ENCODE measurements at regions not wholly inside any gene's neighbourhood (a gene's known extent, or its start where the extent isn't known, plus 50 kb on each side); places are given as distances from the start of the nearest gene placed in this dataset.
"Not testable (repeated sequence)": the region's sequence is repeated elsewhere in the genome, so short reads cannot be mapped to it uniquely, and the experiment has no call there.

DNA sequence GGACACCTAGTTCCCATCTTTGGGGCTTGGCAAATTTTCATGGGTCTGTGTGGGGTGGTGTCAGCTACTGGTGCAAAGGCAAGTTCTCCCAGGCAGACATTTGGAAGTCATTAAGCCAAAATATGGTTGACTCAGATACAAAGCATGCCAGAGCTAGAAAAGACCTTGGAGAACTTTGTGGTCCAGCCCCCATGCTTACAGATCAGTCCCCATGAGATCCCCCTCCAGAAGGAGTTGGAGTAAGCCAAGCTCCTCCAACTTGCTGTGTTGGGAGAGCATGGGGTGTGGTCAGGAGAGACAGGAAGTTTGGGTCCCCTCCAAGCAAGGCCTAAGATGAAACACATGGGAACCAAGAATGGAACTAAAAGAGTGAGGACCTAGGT, 224.5 kb downstream of the CYP26B1 start:
- DNase-seq (ENCODE audit: low read depth): no peak

DNA sequence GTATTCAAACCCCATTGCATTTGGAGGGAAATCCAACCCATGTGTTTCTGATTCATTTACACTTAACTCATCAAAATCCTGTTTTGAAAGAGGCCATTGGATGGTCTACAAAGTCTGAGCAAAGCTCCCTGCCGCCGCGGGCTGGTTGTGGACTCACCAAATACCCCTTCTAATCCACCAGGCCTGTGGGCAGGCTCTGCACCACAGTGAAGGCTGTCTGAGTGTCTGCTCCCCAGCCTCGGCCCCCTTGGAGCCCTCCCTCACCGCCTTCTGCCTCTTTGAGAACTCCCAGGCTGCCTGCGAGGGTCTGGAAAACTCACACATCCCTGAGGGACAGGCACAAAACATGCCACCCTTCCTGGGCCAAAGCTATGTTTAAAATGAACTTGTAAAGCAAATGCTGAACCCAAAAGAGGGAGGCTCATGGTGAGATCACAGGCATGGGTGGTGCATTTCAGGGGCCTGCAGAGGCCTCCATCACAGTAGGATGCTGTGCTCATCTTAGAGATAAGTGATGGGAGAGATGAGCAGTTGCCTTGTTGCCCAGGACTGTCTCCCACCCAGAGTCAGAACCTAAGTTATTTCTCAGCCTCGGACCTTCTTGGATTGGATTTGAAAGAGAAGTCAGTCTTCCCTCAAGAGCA, 225.0 kb downstream of the CYP26B1 start:
- DNase-seq (ENCODE audit: low read depth): no peak

DNA sequence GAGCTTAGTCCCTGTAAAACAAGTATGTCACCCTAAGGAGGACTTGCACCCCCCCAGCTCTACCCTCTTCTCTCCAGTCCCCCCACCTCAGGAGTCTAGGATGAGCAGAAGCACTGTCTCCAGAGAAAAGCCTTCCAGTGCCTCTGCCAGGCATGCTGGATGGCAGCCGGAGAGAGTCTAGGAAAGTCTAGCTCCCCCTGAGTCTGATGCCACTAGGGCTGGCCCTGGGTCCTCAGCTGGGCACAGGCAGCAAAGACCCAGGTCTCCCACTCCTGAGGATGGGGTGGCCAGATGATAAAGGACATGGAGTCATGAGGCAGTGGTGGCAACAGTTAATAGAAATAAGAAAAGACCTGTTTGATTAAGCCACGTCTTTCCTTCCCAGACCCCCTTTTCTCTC, 225.6 kb downstream of the CYP26B1 start:
- DNase-seq (ENCODE audit: low read depth): no peak

DNA sequence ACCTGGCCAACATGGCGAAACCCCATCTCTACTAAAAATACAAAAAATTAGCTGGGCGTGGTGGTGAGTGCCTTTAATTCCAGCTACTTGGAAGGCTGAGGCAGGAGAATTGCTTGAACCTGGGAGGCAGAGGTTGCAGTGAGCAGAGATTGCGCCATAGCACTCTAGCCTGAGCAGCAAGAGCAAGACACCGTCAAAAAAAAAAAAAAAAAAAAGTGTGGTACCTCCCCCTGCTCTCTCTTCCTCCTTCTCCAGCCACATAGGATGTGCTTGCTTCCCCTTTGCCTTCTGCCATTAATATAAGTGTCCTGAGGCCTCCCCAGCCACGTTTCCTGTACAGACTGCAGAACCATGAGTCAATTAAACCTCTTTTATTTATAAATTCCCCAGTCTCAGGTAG, 226.8 kb downstream of the CYP26B1 start:
- not testable (repeated sequence) for DNase-seq (ENCODE audit: low read depth)

DNA sequence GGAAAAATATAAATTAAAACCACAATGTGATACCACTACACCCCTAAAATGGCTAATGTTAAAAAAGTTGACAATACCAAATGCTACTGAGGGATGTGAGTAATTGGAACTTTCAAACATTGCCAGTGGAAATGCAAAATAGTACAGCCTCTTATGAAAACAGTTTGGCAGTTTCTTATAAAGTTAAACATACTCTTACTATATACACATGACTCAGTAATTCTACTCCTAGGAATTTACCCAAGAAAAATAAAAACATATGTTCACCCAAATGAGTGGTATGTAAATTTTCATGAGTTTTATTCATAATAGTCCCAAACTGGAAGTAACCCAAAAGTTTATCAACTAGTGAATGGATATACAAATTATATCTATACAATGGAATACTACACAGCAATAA, 228.0 kb downstream of the CYP26B1 start:
- no peak for DNase-seq (ENCODE audit: low read depth)

DNA sequence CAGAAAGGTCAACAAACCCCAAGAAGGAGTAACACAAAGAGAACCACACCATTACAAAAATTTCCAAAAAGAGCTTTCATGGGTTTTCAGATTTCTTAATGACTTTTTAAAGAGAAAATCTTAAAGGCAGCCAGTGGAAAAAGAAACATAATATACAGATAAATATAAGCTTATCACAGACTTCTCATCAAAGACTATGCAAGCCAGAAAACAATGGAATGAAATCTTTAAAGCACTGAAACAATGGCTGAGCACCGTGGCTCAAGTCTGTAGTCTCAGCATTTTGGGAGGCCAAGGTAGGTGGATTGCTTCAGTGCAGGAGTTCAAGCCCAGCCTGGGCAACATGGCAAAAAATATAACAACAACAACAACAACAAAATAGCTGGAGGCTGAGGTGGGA, 237.4 kb downstream of the CYP26B1 start:
- DNase-seq (ENCODE audit: low read depth): no peak

DNA sequence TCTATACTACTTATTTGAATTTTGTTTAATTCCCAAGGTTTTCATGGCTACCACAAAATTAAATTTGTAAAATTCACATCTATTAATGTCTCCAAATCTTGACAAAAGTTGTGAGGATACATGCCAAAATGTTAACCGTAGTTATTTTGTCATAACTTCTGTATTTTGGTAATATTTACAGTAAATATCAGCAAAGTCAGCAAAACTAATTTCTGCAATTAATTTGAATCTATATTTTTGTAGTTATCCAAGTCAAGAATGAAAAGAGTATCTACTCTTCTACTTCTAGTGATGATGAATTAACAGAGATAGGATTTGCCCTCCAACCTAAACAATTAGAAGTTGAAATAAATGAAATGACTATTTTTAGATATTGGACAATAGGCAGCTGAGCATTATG, 238.9 kb downstream of the CYP26B1 start:
- no peak for DNase-seq (ENCODE audit: low read depth)

DNA sequence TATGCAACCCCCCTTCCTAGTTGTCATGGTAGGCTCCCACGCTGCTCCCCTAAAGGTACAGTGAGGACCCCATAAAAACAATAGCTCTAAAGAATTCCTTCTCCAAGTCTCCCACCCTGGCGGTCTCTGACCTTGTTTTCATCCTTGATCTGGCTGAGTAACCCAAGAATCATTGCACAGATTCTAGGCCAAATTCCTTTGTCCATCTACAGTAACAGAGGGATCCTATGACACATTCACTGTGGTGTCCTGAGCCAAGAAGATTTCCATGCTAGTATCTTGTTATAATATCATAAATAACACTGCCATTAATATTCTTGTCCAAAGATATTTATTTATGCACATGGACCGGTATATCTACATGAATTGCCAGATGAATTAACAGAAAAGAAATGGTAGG, 240.2 kb downstream of the CYP26B1 start:
- no peak for DNase-seq (ENCODE audit: low read depth)

DNA sequence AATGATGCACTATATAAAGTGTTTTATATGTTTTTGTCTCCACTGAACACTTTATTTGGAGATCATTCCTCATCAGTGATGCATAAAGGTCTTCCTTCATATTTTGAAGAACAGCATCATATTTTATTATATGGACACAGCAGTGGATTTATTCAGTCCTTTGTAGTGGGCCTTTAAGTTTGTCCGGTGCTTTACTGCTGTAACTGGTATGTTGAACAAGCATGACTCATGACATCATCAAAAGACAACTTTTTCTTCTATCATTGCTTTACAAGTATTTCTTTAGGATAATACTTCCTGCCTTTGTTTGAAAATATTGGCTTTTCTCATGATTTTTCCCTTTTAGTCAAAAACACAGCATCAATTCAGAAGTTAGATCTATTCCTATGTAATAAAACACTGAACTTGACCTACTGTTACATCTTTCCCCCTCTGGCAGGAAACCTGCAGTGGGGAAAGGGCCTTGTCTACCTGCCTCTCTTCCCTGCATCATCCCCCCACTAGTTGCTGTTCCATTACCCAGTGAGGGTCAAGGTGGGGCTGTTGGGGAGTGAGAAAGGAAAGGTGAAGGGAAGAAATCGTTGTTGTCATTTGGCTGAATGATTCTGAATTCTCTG, 241.2 kb downstream of the CYP26B1 start:
- DNase-seq (ENCODE audit: low read depth): no peak

DNA sequence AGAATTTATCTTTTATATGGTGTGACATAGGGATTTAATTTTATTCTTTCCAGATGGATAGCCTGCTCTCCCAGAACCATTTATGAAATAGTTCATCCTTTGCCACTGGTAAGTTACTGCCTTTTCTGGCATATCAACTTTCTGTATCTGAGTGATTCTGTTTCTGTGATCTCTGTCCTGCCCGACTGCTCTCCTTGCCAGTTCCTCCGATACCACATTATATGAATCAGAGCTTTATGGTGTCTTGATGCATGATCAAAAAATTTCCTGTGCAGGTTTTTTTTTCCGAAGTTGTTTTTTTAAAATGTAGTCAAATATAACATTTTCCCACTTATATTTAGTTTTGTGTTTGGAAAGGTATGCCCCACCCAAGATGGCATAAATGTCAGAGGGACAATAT, 242.5 kb downstream of the CYP26B1 start:
- no peak for DNase-seq (ENCODE audit: low read depth)

DNA sequence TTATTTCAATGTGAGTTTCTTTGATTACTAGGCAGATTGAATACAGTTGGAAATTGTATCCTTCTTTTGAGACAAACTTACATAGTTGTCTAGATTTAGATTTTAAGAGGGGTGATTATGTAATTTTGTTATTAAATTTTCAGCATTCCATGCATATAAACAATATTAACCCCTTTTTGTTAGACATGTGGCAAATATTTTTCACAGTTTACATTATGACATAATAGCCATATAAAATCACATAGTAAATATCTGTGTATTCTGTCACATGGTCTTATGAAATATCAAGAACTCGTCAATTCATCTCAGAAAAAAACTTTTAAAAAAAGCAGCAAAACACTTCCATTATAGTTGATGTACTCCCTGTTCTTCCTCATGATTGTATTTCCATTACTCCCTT, 243.8 kb downstream of the CYP26B1 start:
- no peak for DNase-seq (ENCODE audit: low read depth)

DNA sequence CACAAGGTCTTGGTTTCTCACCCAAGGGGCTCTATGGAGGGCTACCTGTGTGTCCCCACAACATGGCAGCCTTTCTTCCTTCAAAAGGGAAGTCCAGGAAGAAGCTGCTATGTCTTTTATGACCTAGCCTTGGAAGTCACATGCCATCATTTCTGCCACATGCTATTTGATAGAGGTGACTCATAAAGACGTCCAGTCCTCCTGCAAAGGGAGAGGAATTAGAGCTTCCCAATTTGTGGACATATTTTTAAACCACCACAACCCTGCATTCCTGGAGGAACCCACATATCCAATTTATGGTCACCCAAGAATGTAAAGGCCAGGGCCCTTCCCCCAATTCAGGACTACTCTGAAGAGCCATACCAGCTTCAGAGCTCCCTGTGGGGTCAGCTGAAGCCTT, 246.2 kb downstream of the CYP26B1 start:
- DNase-seq (ENCODE audit: low read depth): no peak

DNA sequence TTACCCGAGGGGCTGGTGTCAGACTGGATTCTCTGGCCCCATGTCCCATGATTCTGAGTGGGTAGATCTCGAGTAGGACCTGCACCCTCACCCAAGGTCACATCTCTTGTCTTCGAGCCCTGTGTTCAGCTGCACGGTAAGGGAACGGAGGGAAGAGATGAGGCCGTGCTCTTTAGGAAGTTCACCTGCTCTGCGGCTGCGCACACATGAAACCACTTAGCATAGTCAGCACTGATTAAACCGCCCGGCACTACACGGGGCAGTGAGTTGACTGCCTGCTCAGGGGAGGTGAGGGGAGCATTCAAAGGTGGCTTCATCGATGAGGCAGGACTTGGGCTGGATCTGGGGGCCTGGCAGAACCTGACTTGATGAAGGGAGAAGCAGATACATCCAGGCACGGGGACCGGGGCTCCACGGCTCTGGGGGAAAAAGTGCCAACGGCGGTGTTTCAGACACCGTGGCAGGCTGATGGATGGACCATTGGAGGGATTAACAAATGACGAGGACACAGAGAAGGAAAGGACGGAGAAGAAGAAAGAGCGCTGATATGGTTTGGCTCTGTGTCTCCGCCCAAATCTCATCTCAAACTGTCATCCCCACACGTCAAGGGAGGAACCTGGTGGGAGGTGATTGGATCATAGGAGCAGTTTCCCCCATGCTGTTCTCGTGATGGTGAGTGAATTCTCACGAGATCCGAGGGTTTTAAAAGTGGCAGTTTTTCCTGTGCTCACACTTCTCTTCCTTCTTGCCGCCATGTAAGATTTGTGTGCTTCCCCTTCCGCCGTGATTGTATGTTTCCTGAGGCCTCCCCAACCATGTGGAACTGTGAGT, 248.6 kb downstream of the CYP26B1 start:
- no peak for DNase-seq (ENCODE audit: low read depth)

DNA sequence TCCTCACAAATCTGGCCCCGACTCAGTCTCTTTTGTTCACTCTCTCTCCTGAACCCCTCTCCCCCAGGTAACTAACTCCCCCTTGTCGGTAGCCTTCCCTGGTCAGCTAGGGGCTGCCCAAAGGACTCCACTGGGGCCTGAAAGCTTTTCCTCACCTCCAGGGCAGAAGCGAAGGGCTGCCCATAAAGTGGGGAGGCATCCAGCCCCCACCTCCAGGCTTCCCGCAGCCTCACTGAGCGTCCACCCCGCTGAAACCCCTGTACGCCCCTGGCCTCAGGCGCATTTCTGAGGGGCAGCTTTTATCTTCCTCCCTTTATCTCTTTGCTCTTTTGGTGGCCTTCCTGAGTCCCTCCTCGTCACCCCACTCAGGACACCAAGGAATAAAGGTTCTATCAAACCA, 249.3 kb downstream of the CYP26B1 start:
- no peak for DNase-seq (ENCODE audit: low read depth)

DNA sequence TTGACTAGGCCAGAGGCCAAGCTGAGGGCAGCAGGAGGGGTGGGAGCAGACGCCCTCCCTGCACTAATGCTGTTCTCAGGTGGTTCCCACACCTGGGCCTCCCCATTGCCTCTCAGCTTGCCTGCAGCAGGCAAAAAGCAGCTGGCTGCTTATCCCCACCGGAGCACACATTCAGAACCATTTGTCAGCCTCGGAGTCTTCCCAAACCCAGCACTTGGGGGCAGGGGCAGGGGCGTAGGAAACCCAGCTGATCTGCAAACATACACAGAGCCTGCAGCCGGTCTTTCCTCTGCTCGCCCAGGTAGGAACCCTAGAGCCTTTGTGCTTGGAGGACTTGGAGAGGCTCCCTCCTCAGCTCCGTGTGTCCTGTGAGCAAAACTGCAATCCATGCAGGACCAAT, 249.8 kb downstream of the CYP26B1 start:
- DNase-seq (ENCODE audit: low read depth): no peak

DNA sequence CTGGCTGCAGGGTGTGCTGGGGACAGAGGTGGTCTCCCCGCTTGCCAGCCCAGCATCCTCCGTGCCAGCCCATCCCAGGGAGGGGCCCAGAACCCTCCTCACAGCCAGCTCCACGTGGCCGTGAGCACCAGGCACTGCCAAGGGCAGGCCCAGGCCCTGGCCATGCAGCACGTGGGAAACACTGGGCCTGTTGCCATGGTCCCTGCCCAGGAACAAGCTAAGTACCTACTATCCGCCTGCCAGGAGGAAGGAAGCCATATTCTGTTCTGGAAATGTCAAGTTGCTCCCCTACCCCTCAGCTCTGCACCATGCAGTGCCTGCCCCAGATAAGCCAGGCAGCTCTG, 250.6 kb downstream of the CYP26B1 start:
- DNase-seq (ENCODE audit: low read depth): no peak

DNA sequence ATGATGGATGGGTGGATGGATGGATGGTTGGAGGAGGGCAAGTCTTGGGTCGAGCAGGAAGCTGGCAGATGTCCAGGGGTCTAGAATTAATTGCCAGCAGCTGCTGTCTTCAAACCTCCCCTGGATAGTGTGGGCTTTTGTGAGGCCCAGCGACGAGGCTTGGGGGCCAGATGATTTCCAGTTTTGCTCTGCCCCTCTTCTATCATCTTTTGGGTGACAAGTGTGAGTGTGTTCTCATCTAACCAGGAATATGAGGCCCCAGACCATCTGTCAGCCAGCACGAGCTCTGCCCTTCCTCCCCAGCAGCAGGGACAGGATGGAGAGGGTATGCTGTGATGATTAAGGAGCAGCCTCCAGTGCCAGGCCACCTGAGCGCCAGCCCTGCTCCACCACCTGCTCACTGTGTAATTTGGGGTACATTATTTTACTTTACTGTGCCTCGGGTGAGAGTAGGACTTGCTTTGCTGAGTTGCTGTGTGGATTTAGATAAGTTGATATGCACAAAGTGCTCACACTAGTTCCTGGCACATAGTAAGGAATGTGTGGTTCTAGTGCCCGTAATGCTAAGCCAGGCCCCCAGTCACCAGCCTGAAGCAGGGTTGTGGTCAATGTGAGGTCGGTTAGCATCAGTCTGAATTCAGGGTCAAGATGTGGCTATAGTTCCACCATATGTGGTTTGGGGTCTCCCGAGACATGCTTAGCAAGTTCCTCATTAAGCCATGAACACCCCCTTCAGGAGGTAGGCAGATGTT, 251.1 kb downstream of the CYP26B1 start:
- no peak for DNase-seq (ENCODE audit: low read depth)

DNA sequence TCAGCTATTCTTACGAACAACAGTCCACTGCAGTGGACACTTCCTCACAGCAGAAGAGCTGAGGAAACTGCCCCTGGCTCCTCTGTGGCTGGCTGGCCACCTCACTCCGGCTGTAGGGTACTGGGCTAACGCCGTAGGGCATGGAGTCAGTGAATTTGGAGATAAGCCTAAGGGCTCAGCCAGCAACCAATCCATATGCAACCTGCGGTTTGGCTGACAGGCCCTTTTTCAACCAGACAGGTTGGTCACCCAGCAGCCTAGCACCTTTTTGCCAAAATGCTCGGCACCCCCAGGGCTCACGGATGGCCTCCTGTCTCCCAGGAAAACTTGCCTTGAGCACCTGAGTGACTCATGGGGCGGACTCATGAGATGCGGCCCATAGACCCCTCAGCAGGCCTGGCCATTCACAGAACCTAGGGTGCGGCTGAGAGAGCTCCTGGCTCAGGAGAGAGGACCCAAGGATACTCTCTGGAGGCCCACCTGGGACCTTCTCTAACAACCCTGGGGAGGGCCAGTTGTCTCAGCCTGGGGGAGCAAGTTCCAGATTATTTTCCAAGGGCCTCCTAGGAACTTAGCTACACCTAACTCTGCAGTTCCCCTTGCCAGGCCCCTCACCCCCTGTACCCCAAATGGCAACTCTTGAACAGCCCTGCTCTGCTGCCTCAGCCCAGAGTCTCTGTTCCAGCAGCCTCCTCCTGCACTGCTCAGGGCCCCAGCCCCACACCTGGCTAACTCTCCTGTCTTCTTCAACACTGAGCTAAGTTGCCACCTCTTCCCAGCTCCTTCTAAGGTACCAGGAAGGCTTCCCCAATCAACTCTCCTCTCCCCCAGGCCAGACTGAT, 252.1 kb downstream of the CYP26B1 start:
- DNase-seq (ENCODE audit: low read depth): no peak

DNA sequence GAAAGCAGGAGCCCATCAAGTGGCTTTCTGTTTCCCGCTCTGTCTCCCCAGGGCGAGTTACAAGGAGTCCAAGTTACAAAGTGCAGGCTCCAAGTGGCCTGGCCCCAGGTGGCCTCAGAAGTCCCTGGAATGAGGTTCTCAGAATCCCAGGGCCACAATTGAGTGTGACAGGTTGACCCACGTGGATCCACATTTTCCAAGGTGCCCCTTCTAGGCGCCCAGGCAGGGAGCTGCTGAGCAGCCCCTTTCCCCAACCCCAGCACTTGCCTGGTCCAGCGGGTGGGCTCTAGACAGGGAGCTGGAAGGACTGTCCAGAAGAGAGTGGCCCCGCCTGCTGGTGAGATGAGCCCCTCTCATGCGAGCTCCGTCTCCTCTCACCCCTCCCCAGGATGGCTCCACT, 253.4 kb downstream of the CYP26B1 start:
- DNase-seq (ENCODE audit: low read depth): no peak

DNA sequence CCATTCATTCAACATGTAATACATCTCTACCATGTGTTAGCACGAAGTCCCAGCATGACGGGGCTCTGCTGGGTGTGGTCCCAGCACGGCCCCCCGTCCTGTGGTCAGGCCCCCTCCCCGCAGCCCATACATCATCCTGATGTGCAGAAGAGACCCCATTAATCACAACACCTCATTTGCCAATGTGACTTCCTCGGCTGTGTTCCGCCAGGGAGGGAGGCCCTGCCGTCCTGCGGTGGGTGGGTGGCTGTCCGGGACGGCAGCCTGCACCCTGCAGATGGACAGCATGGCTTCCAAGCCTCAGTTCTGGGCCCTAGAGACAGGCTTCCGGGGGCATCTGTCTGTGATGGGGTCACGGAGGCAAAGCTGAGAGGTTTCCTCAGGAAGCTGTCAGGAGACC, 254.0 kb downstream of the CYP26B1 start:
- no peak for DNase-seq (ENCODE audit: low read depth)

DNA sequence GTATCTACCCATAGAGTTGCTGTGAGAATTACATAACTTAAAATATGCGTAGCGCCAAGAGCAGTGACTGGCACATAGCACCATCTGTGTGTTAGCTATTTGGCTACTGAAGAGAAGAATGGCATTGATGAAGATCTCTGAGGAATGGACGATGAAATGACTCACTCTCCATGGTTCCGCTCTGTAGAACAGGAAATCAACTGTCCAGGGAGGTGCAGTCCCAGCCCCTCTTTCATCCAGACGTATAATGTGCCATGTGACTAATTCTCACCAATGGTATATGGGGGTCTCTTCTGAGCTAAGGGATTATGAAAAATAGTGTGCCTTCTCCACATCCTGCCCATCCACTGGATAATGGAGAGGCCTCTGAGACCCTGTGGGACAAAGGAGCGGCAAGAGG, 254.8 kb downstream of the CYP26B1 start:
- DNase-seq (ENCODE audit: low read depth): no peak

DNA sequence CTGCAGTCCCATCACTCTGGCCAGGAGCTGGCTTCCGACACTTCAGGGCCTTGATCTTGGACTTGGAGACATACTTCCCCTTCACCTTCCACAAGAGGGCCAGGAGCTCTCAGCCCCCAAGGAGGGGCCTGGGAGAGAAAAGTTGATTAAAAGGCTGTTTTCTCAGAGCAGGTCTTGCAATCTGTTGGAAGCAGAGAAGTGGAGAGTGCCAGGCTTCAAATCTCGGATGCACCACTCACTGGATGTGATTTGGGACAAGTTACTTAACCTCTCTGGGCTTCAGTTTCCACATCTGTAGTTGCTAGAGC, 255.3 kb downstream of the CYP26B1 start:
- no peak for DNase-seq (ENCODE audit: low read depth)

Data from forelimb muscle (tissue), 1 donor.